Glomerular visceral epithelial cell (primary cell): ENCODE measurements at regions not wholly inside any gene's neighbourhood (a gene's known extent, or its start where the extent isn't known, plus 50 kb on each side); places are given as distances from the start of the nearest gene placed in this dataset.
"Not testable (repeated sequence)": the region's sequence is repeated elsewhere in the genome, so short reads cannot be mapped to it uniquely, and the experiment has no call there.

Experiments
- DNase-seq: peaks from one replicate; pipeline ENCODE4 v3.0.0-alpha.2; 2016; ENCODE audit errors: extremely low spot score

GRCh38 chr12:90504806-90505205 lies 450.2 kb downstream of the CCER1 start:
- no peak for DNase-seq

GRCh38 chr12:90502070-90502469 lies 452.9 kb downstream of the CCER1 start:
- no peak for DNase-seq

- no peak for DNase-seq
Measured at GRCh38 chr12:90501412-90501811, 453.6 kb downstream of the CCER1 start.

GRCh38 chr12:90499795-90500194 lies 455.2 kb downstream of the CCER1 start:
- no peak for DNase-seq

GRCh38 chr12:90497923-90498545 lies 456.9 kb downstream of the CCER1 start:
- DNase-seq: no peak

- no peak for DNase-seq
Measured at GRCh38 chr12:90490355-90490754, 464.6 kb downstream of the CCER1 start.

- no peak for DNase-seq
Measured at GRCh38 chr12:90489141-90489540, 465.8 kb downstream of the CCER1 start.

GRCh38 chr12:90485560-90485959 lies 469.4 kb downstream of the CCER1 start:
- DNase-seq: no peak

GRCh38 chr12:90484094-90484493 lies 470.9 kb downstream of the CCER1 start:
- DNase-seq: no peak

- no peak for DNase-seq
Measured at GRCh38 chr12:90481748-90482147, 473.2 kb downstream of the CCER1 start.

GRCh38 chr12:90479237-90479636 lies 475.7 kb downstream of the CCER1 start:
- DNase-seq: no peak

- DNase-seq: no peak
Measured at GRCh38 chr12:90473831-90474230, 481.1 kb downstream of the CCER1 start.

GRCh38 chr12:90460681-90461080 lies 494.3 kb downstream of the CCER1 start:
- no peak for DNase-seq

GRCh38 chr12:90456248-90456647 lies 498.7 kb downstream of the CCER1 start:
- no peak for DNase-seq

GRCh38 chr12:90455756-90456155 lies 499.2 kb downstream of the CCER1 start:
- no peak for DNase-seq

GRCh38 chr12:90449611-90450010 lies 505.4 kb downstream of the CCER1 start:
- no peak for DNase-seq

- DNase-seq: not testable (repeated sequence)
Measured at GRCh38 chr12:90443466-90443865, 511.5 kb downstream of the CCER1 start.

- no peak for DNase-seq
Measured at GRCh38 chr12:90441431-90441830, 513.5 kb downstream of the CCER1 start.

GRCh38 chr12:90428881-90429280 lies 526.1 kb downstream of the CCER1 start:
- no peak for DNase-seq

- no peak for DNase-seq
Measured at GRCh38 chr12:90428465-90428864, 526.5 kb downstream of the CCER1 start.

- DNase-seq: no peak
Measured at GRCh38 chr12:90423965-90424364, 531.0 kb downstream of the CCER1 start.

GRCh38 chr12:90410962-90411361 lies 544.0 kb downstream of the CCER1 start:
- no peak for DNase-seq

GRCh38 chr12:90407841-90408240 lies 547.1 kb downstream of the CCER1 start:
- DNase-seq: no peak

- no peak for DNase-seq
Measured at GRCh38 chr12:90404071-90404470, 550.9 kb downstream of the CCER1 start.
